ENCODE measurements at regions not wholly inside any gene's neighbourhood (a gene's known extent, or its start where the extent isn't known, plus 50 kb on each side); places are given as distances from the start of the nearest gene placed in this dataset.

GRCh38 chr7:16241017-16241416 is 180.3 kb downstream of the CRPPA start:
- Histone ChIP-seq H3K4me1 (replicated peaks in 1 of 2; ENCODE audit: control insufficient read depth in 2 of 2, insufficient read depth in 2 of 2, low read length in 2 of 2) (no peaks in the 10 kb centered on the region), H3K9ac (ENCODE audit: insufficient read depth in 1 of 2, low read depth in 2 of 2, low read length in 2 of 2) (no peak overlapping the region), H2AFZ (ENCODE audit: low read depth, low read length) (no peak overlapping the region), H3K4me3 (no peak overlapping the region), H3K4me2 (ENCODE audit: insufficient read depth, low read length) (no peak overlapping the region), H3K36me3 (ENCODE audit: control insufficient read depth, insufficient read depth, low read length) (no peaks in the 10 kb centered on the region), H3K9me1 (ENCODE audit: control insufficient read depth, insufficient read depth, low read length) (no peaks in the 10 kb centered on the region), H3K79me2 (ENCODE audit: control insufficient read depth, insufficient read depth, low read length) (no peaks in the 10 kb centered on the region), H3K27me3 (ENCODE audit: control insufficient read depth in 2 of 2, insufficient read depth in 2 of 2, low read length in 2 of 2) (no peaks in the 10 kb centered on the region), H3K9me3 (replicated peaks; ENCODE audit: control insufficient read depth, insufficient read depth, low read depth, low read length) (no peaks in the 10 kb centered on the region), H4K20me1 (replicated peaks; ENCODE audit: control insufficient read depth, insufficient read depth, low read length) (no peaks in the 10 kb centered on the region), H3K27ac (ENCODE audit: extremely low read depth, low read depth, low read length) (no peak overlapping the region)
- FAIRE-seq = no peak
- TF ChIP-seq ZNF165 (CRISPR knock-in tag; IDR thresholded peaks at IDR 0.05; ENCODE audit: borderline replicate concordance) (no peak), RBM39 (optimal IDR thresholded peaks at IDR 0.05; ENCODE audit: low read depth, low read length) (no peak), ETS1 (conservative IDR thresholded peaks at IDR 0.05; ENCODE audit: control insufficient read depth, low read depth, low read length) (no peak), MAFG (tag; conservative IDR thresholded peaks at IDR 0.05) (peak; percentile 49), MAFK (IDR thresholded peaks at IDR 0.05; ENCODE audit: low read length) (peak; percentile 10; the same call in 1 of the 2 replicates), ZNF316 (IDR thresholded peaks at IDR 0.05) (peak; percentile 94), MAFF (IDR thresholded peaks at IDR 0.05; ENCODE audit: low read length) (peak; percentile 33; the same call in 1 of the 2 replicates), C11orf30 (IDR thresholded peaks at IDR 0.05; ENCODE audit: low read depth) (peak; percentile 73), ZNF274 (IDR thresholded peaks at IDR 0.05; ENCODE audit: borderline replicate concordance, low read depth, low read length) (no peak)
- no peak for ATAC-seq
- DNase-seq (ENCODE audit: extremely low read depth in 1 of 4, low spot score in 3 of 4) = no peak
- no TSS peak for BruUV-seq (replicated peaks)
- ChIA-PET POLR2A (interaction anchor here (1.0 to 1.9 kb wide), 2 partner anchors 10 to 45 kb away, joined by 3 to 5 read pairs; no protein-coding TSS in a partner anchor), CTCF (ENCODE audit: low intra/inter-chr PET ratio) (no interaction called here)
- in situ Hi-C loops (cut with MboI) = no loop called here
- intact Hi-C loops (cut with micrococcal nuclease) = no loop called here
